Heart right ventricle (tissue), 16 donors: ENCODE measurements at regions not wholly inside any gene's neighbourhood (a gene's known extent, or its start where the extent isn't known, plus 50 kb on each side); places are given as distances from the start of the nearest gene placed in this dataset.

ENCODE experiments used
- ATAC-seq, 8 donors: fragments of 200-7000 bp; cut with Tn5 transposase; one replicate each; pipeline ENCODE4 v1.9.1; 2020; ENCODE audit warnings: mild to moderate bottlenecking in 8 of 8, moderate library complexity in 8 of 8, moderate number of reproducible peaks in 1 of 8
- DNase-seq, 2 donors: peaks; one replicate each; pipeline ENCODE4 v3.0.0-alpha.2; 2020
- H3K27ac ChIP-seq, 10 donors: fragments of 200-600 bp; sonication (generic) in 2 of 10; one replicate each; pipeline versions ENCODE4 v1.5.0 to v1.8.0; 2020 to 2022; ENCODE audit warnings: mild to moderate bottlenecking in 3 of 10
- H3K27me3 ChIP-seq, 7 donors: fragments of 200-600 bp; one replicate each; pipeline ENCODE4 v1.8.0; 2021 to 2022; ENCODE audit warnings: mild to moderate bottlenecking in 2 of 7
- H3K36me3 ChIP-seq, 9 donors: fragments of 200-600 bp; sonication (generic) in 1 of 9; one replicate each; pipeline versions ENCODE4 v1.5.0 to v1.8.0; 2020 to 2022; ENCODE audit warnings: mild to moderate bottlenecking in 2 of 9
- H3K4me1 ChIP-seq, 9 donors: fragments of 200-600 bp; sonication (generic) in 1 of 9; one replicate each; pipeline versions ENCODE4 v1.5.0 to v1.8.0; 2020 to 2022; ENCODE audit warnings: mild to moderate bottlenecking in 4 of 9
- H3K4me3 ChIP-seq, 10 donors: fragments of 200-600 bp; sonication (generic) in 2 of 10; one replicate each; pipeline versions ENCODE4 v1.5.0 to v1.8.0; 2020 to 2022; ENCODE audit warnings: mild to moderate bottlenecking in 7 of 10, moderate library complexity in 2 of 10
- H3K9me3 ChIP-seq, 11 donors: fragments of 200-600 bp in 10 of 11; sonication (generic) in 2 of 11; one replicate each; pipeline versions ENCODE4 v1.5.0 to v1.8.0; 2013 to 2022; ENCODE audit warnings: mild to moderate bottlenecking in 2 of 11, control low read depth in 1 of 11, moderate library complexity in 1 of 11
- CTCF ChIP-seq, 9 donors: fragments of 200-600 bp; sonication (generic) in 2 of 9; IDR thresholded peaks; one replicate each; pipeline versions ENCODE4 v1.5.0 to v1.8.0; 2021 to 2022; ENCODE audit warnings: antibody characterized with exemption in 9 of 9, mild to moderate bottlenecking in 5 of 9, moderate library complexity in 1 of 9
- WGBS, 2 donors: extraction: QIAGEN DNeasy Blood & Tissue Kit; methylation state at CpG; one replicate each; pipeline ENCODE4 v1.1.7; 2013; ENCODE audit warnings: inconsistent platforms in 1 of 2; 5-methylcytosine and 5-hydroxymethylcytosine counted together
- intact Hi-C, 10 donors: fragments of 100-400 bp; cut with DNase I; formaldehyde crosslinking; loops; one replicate each; pipeline versions ENCODE4 v1.11.1 to v1.14.2; 2022
- donor health status: Arrhythmogenic right ventricular cardiomyopathy.
- donor health status: ischemic (EF 13 %, LVEDD 7.1; RV severe dilation, severe dysfunction).
- donor health status: healthy with polysubstance abuse.
- donor health status: DM: no; HTN: yes; CAD: no.
- donor health status: DM: no; HTN: no; CAD: no.
- donor health status: ischemic (EF 25% LVEDD 6.9; RV normal size, moderate dysfunction).
- donor health status: ischemic (EF 25% LVEDD 5.7; RV mildly dilated, moderate dysfunction).
- donor health status: healthy.
- donor health status: DM: yes; HTN: yes; CAD: no.
- donor health status: Ischemic cardiomyopathy.
- donor health status: ischemic (EF 35%, LVEDD 5.7; RV mildly dilated, moderate dysfunction).
- donor health status: nonischemic (EF 11% LVEDD 7.7; RV severe dilation, severe dysfunction).
- donor health status: DM: yes; HTN: yes; CAD: no.
- donor health status: PGD.
- donor health status: ischemic (EF 29% LVEDD 5.4; RV normal size, mild dysfunction).
- donor health status: nonischemic (EF 23%, LVEDD 6.1; RV moderate dilation, normal function).

- Histone ChIP-seq H3K27ac (no peak overlapping the region), H3K9me3 (no peaks in the 10 kb centered on the region), H3K36me3 (no peaks in the 10 kb centered on the region), H3K4me3 (no peak overlapping the region), H3K4me1 (peaks cover 0 to 34% (median 15%) of the 10 kb centered on the region in 9 donors), H3K27me3 (no peaks in the 10 kb centered on the region)
- DNase-seq, result no peak
- intact Hi-C loops, result no loop called here
- no peak for TF ChIP-seq CTCF (IDR thresholded peaks at IDR 0.05)
- WGBS, 2 donors, result 18 to 29% methylated on average over 5 of the region's 5 CpGs
- ATAC-seq, result peak in 2 of 8 donors; percentile 65 to 76
Measured at GRCh38 chr10:64071218-64071617, 550.0 kb downstream of the REEP3 start.

- WGBS, 2 donors, result 86 to 90% methylated on average over 2 of the region's 2 CpGs
- ATAC-seq (no peak), DNase-seq (no peak)
- Histone ChIP-seq H3K4me1 (peaks cover 0 to 12% (median 0%) of the 10 kb centered on the region in 9 donors), H3K27ac (no peak overlapping the region), H3K4me3 (no peak overlapping the region), H3K36me3 (no peaks in the 10 kb centered on the region), H3K27me3 (no peaks in the 10 kb centered on the region), H3K9me3 (no peaks in the 10 kb centered on the region)
- intact Hi-C loops, result no loop called here
- TF ChIP-seq CTCF (IDR thresholded peaks at IDR 0.05), result no peak
Measured at GRCh38 chr10:64075604-64076003, 554.4 kb downstream of the REEP3 start.

GRCh38 chr10:64076322-64076940 lies 555.2 kb downstream of the REEP3 start:
- H3K4me1 ChIP-seq, result peaks cover 0 to 5% (median 0%) of the 10 kb centered on the region in 9 donors
- 73% methylated on average over 7 of the region's 7 CpGs for WGBS, 2 donors
- TF ChIP-seq CTCF (IDR thresholded peaks at IDR 0.05), result no peak
- H3K4me3 ChIP-seq, result no peak overlapping the region
- H3K27me3 ChIP-seq, result no peaks in the 10 kb centered on the region
- intact Hi-C loops, result no loop called here
- DNase-seq (no peak), ATAC-seq (no peak)
- no peak overlapping the region for H3K27ac ChIP-seq
- H3K9me3 ChIP-seq, result no peaks in the 10 kb centered on the region
- H3K36me3 ChIP-seq, result no peaks in the 10 kb centered on the region

- Histone ChIP-seq H3K9me3 (no peaks in the 10 kb centered on the region), H3K4me3 (no peak overlapping the region), H3K27ac (no peak overlapping the region), H3K4me1 (no peaks in the 10 kb centered on the region), H3K27me3 (no peaks in the 10 kb centered on the region), H3K36me3 (no peaks in the 10 kb centered on the region)
- WGBS, 2 donors, result 71 to 86% methylated on average over 1 of the region's 1 CpG
- DNase-seq (no peak), ATAC-seq (no peak)
- no peak for TF ChIP-seq CTCF (IDR thresholded peaks at IDR 0.05)
- intact Hi-C loops, result no loop called here
Measured at GRCh38 chr10:64079341-64079740, 558.1 kb downstream of the REEP3 start.
